ENCODE measurements at regions not wholly inside any gene's neighbourhood (a gene's known extent, or its start where the extent isn't known, plus 50 kb on each side); places are given as distances from the start of the nearest gene placed in this dataset.

DNA sequence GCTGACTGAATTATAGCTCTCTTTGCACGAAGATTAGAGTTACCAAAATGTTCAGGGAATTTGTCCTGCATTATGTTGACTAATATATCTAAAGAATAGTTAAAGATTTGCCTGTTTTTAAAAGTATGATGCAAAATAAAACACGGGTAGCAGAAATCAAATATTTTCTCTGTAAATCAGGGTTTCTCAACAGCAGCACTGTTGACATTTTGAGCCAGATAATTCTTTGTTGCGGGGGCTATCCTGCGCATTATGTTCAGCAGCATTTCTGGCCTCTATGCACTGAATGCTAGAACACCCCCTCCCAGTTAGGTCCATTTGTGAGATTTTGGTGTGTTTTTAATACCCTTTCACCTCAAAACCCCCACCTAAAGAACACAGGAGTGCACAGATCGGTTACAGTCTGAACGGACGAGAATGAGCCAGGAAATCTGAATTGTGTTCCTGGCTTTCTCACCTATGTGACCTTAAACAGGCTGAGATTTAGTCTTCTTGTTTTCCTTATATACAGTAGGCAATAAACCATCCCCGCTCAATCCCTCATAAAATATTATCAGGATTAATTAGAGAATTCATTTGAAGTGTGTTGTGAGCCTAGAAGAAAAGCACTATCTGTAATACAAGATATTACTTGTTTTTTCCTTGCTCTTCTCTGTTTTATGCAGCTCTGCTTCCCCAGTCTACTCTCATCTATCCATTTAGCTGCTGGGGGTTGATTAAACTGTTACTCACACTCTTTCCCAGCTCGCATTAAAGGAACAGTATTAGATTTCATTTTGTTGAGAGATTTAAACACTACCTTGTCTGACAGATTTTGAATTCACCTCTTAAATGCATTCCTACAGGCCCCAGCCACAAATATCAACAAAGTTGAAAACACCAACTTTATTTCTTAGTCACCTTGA is 247.5 kb upstream of the GOLIM4 start:
- no peak for TF ChIP-seq POLR2A (IDR thresholded peaks at IDR 0.05)
- TF ChIP-seq, protein P1, sequence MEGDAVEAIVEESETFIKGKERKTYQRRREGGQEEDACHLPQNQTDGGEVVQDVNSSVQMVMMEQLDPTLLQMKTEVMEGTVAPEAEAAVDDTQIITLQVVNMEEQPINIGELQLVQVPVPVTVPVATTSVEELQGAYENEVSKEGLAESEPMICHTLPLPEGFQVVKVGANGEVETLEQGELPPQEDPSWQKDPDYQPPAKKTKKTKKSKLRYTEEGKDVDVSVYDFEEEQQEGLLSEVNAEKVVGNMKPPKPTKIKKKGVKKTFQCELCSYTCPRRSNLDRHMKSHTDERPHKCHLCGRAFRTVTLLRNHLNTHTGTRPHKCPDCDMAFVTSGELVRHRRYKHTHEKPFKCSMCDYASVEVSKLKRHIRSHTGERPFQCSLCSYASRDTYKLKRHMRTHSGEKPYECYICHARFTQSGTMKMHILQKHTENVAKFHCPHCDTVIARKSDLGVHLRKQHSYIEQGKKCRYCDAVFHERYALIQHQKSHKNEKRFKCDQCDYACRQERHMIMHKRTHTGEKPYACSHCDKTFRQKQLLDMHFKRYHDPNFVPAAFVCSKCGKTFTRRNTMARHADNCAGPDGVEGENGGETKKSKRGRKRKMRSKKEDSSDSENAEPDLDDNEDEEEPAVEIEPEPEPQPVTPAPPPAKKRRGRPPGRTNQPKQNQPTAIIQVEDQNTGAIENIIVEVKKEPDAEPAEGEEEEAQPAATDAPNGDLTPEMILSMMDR (IDR thresholded peaks at IDR 0.05): no peak

Data from testis (tissue), 2 donors.